A673 (cell line): ENCODE measurements at regions not wholly inside any gene's neighbourhood (a gene's known extent, or its start where the extent isn't known, plus 50 kb on each side); places are given as distances from the start of the nearest gene placed in this dataset.

Experiments used
- EZH2 ChIP-seq: fragments of 200-600 bp; sonication (generic); IDR thresholded peaks from 2 replicates; pipeline ENCODE4 v1.6.1; 2017; ENCODE audit warnings: borderline replicate concordance, low read depth, mild to moderate bottlenecking, mixed read lengths, antibody characterized with exemption, low read length; ENCODE audit not compliant: poor library complexity, severe bottlenecking
- TF ChIP-seq, protein P1 (sequence below): fragments of 300-800, 200-600 bp; sonication (generic); conservative IDR thresholded peaks from 2 replicates; pipeline ENCODE4 v1.5.1; 2017; ENCODE audit warnings: low read depth, mild to moderate bottlenecking, antibody characterized with exemption, low read length, moderate library complexity, mixed read lengths

DNA sequence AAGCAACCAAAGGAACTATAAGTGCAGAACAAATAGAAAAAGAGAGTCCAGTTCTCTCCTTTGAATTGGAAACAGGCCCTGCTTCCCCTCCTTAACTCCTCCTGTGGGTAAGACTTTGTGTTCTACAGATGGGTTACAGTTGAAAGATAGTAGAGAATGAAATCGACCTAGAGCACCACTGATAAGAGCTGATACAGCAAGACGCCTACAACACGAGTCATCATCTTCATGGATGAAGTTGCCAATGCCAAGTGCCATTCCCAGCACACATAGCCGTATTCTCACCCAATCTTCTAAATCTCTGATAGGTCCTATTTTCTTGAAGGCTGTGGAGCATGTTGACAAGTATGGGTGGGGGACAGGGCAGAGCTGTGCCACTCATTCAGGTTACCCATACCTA, 99.8 kb upstream of the CAMK1G start:
- TF ChIP-seq, protein P1, sequence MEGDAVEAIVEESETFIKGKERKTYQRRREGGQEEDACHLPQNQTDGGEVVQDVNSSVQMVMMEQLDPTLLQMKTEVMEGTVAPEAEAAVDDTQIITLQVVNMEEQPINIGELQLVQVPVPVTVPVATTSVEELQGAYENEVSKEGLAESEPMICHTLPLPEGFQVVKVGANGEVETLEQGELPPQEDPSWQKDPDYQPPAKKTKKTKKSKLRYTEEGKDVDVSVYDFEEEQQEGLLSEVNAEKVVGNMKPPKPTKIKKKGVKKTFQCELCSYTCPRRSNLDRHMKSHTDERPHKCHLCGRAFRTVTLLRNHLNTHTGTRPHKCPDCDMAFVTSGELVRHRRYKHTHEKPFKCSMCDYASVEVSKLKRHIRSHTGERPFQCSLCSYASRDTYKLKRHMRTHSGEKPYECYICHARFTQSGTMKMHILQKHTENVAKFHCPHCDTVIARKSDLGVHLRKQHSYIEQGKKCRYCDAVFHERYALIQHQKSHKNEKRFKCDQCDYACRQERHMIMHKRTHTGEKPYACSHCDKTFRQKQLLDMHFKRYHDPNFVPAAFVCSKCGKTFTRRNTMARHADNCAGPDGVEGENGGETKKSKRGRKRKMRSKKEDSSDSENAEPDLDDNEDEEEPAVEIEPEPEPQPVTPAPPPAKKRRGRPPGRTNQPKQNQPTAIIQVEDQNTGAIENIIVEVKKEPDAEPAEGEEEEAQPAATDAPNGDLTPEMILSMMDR: no peak
- no peak for TF ChIP-seq EZH2
